Astrocyte of the spinal cord (primary cell): ENCODE measurements at regions not wholly inside any gene's neighbourhood (a gene's known extent, or its start where the extent isn't known, plus 50 kb on each side); places are given as distances from the start of the nearest gene placed in this dataset.

Experiments
- DNase-seq: peaks from one replicate; pipeline ENCODE4 v3.0.0; 2011; ENCODE audit warnings: low read depth, low spot score
- H3K4me3 ChIP-seq: 2 replicates; pipeline ENCODE4 v1.5.1; 2011; ENCODE audit warnings: low read depth, mild to moderate bottlenecking, low read length, moderate library complexity
- in situ Hi-C: cut with HindIII; loops from 2 replicates; pipeline ENCODE4 v1.10.0; 2017; ENCODE audit warnings: low sequenced_read_pairs
- TF ChIP-seq, protein P1 (sequence below): IDR thresholded peaks from 2 replicates; pipeline ENCODE4 v1.5.1; 2012; ENCODE audit warnings: low read depth, mild to moderate bottlenecking, low read length, inconsistent platforms

DNA sequence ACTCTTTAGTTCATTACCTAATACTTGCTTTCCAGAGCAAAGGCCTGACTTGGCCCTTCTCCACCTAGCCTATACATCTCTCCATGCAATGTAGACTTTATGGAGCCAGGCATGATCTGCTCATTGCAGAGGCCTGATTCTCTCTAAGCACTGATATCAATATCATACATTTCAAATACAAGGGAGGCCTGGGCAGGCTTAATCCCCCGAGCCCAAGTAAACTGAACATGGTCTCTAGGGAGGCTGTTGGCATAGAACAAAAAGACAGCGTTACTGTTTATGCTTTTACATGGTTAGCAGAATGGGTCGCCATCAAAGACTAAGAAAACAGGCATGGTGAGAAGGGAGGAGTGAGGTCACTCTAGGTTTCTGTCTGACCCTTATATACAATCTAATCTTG is 695.1 kb downstream of the ZEB2 start:
- no peak for DNase-seq
- in situ Hi-C loops: no loop called here
- TF ChIP-seq, protein P1, sequence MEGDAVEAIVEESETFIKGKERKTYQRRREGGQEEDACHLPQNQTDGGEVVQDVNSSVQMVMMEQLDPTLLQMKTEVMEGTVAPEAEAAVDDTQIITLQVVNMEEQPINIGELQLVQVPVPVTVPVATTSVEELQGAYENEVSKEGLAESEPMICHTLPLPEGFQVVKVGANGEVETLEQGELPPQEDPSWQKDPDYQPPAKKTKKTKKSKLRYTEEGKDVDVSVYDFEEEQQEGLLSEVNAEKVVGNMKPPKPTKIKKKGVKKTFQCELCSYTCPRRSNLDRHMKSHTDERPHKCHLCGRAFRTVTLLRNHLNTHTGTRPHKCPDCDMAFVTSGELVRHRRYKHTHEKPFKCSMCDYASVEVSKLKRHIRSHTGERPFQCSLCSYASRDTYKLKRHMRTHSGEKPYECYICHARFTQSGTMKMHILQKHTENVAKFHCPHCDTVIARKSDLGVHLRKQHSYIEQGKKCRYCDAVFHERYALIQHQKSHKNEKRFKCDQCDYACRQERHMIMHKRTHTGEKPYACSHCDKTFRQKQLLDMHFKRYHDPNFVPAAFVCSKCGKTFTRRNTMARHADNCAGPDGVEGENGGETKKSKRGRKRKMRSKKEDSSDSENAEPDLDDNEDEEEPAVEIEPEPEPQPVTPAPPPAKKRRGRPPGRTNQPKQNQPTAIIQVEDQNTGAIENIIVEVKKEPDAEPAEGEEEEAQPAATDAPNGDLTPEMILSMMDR: no peak
- no peak overlapping the region for H3K4me3 ChIP-seq

DNA sequence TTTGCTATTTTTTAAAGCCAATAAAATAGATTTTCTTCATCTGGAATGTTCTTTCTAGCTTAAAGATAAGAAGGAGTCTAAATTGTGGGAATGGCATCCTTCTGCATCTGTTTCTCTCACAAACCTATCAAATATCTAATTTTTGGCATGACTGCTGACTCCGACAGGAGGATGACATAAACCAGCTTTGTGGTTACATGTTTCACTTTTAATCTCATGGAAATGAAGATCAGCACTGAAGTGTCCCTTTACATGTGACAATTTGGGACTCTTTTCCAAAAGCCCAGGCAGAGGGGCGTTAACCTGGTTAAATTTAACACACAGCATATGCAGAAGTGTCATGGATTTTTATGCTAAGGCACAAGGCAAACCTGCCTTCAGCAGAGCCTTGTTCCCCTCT is 694.7 kb downstream of the ARHGAP15 start:
- H3K4me3 ChIP-seq: no peak overlapping the region
- TF ChIP-seq, protein P1: no peak
- in situ Hi-C loops: no loop called here
- no peak for DNase-seq

DNA sequence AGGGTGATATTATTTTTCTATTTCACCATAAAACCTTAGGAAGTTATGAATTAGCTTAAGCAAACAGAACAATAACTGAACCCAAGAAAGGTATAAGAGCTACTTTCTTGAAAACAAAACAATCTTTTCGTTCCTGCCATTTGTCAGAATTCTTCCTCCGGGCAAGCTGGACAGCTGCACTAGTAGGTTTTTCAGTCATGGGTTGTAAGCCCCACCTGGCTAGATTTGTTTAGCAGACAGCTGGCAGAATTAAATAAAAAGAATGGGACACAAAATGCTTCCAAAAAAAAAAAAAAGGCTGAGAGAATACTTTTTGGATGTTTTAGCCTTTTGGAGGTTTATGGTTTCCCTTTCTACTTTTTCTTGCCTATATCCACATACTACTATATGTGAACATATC is 694.1 kb downstream of the ARHGAP15 start:
- no peak overlapping the region for H3K4me3 ChIP-seq
- no peak for DNase-seq
- in situ Hi-C loops: no loop called here
- TF ChIP-seq, protein P1: no peak

DNA sequence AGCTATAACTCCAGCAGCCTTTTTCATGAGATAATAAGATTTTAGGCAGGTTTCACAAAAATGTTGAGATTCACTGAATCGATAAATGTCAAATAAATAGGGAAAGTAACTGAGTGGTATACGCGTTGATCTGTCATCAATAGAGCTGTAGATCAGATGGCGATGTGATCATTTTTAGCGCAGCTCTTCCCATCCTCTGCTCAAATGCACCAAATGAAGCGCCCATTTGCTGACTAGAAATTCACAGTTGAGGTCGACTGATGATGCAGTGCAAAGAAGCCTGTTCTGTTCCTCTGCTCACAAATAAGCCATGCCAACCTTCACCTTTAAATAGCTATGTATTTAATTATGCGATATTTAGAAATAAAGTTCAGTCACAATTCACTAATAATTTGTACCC is 693.5 kb downstream of the ARHGAP15 start:
- in situ Hi-C loops: no loop called here
- TF ChIP-seq, protein P1: no peak
- no peak overlapping the region for H3K4me3 ChIP-seq
- DNase-seq: no peak

DNA sequence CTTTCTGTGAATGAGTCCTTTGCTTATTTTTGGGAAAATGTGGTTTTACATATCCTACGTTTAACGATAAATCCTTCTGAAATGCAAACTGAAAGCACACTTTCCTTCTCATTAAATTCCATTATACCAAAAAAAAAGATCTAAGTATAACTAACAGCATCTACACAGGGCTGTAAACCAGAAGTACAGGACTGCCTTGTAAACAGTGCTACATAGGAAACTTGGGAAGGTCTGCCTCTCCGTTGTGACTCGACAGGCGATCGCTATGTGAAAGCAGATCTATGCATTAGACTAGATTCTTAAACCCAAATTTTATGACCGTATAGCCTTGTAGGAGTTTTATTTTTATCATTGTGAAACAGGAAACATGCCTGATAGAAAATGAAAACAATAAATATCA is 690.5 kb downstream of the ARHGAP15 start:
- in situ Hi-C loops: no loop called here
- no peak for DNase-seq
- TF ChIP-seq, protein P1: no peak
- no peak overlapping the region for H3K4me3 ChIP-seq

DNA sequence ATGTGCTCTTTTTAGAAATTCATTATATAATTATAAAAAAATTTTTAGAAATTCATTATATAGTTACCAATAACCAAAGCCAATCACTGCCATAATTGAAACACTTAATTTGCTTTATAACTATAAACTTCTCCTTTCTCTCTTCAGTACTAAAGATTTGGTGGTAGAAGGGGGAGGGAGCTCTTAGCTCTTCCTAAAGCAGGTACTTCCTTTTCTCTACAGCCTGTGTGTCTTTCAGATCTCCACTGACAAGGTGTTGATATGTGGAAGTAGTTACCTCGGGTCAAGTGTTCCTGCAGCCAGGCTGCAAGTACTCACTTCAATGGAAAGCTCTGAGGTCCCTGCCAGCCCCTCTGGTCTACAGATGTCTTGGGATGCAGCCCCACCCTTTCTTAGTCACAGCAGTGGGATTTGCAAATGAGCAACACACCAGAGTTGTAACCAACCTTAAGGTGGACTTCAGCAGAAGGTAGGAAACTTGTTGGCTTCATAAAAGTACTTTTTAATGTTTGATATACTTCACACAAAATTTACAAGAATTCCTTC is 690.0 kb downstream of the ARHGAP15 start:
- DNase-seq: no peak
- in situ Hi-C loops: no loop called here
- no peak overlapping the region for H3K4me3 ChIP-seq
- TF ChIP-seq, protein P1: no peak
